Esophagus squamous epithelium (tissue), 5 donors: ENCODE measurements at regions not wholly inside any gene's neighbourhood (a gene's known extent, or its start where the extent isn't known, plus 50 kb on each side); places are given as distances from the start of the nearest gene placed in this dataset.

Source experiments
- DNase-seq: peaks from one replicate; lab custom pipeline; 2025; lab: John Stamatoyannopoulos, UW
- H3K27ac ChIP-seq, 4 donors: fragments of 200-600 bp; sonication (generic); one replicate each; pipeline ENCODE4 v1.5.1; 2016 to 2019; ENCODE audit warnings: mild to moderate bottlenecking in 1 of 4
- H3K27me3 ChIP-seq, 4 donors: fragments of 200-600 bp; sonication (generic); 1 replicate in 3 of 4; 2 replicates in 1 of 4; pipeline versions ENCODE4 v1.5.1 to v1.6.0; 2017 to 2021; ENCODE audit warnings: antibody characterized with exemption in 1 of 4
- H3K36me3 ChIP-seq, 3 donors: fragments of 200-600 bp; sonication (generic); one replicate each; pipeline ENCODE4 v1.5.1; 2016 to 2019
- H3K4me1 ChIP-seq, 3 donors: fragments of 200-600 bp; sonication (generic); one replicate each; pipeline ENCODE4 v1.5.1; 2017 to 2019
- H3K4me3 ChIP-seq, 4 donors: fragments of 200-600 bp; sonication (generic); 1 replicate in 3 of 4; 2 replicates in 1 of 4; pipeline ENCODE4 v1.5.1; 2016 to 2019; ENCODE audit warnings: mild to moderate bottlenecking in 2 of 4, moderate library complexity in 1 of 4
- H3K9me3 ChIP-seq, 3 donors: fragments of 200-600 bp; sonication (generic); one replicate each; pipeline ENCODE4 v1.5.1; 2016 to 2019
- CTCF ChIP-seq, 6 experiments: fragments of 450-650 bp in 4 of 6; fragments of 200-600 bp in 2 of 6; sonication (generic) in 2 of 6; IDR thresholded peaks; one replicate each; pipeline ENCODE4 v1.5.1; 2016 to 2019; ENCODE audit warnings: antibody characterized with exemption in 6 of 6, mild to moderate bottlenecking in 4 of 6, moderate library complexity in 4 of 6
- POLR2A ChIP-seq, 4 donors: fragments of 450-650 bp; IDR thresholded peaks; one replicate each; pipeline ENCODE4 v1.6.1; 2017; ENCODE audit warnings: antibody characterized with exemption in 4 of 4, mild to moderate bottlenecking in 4 of 4, moderate library complexity in 3 of 4
- WGBS, 2 donors: methylation state at CpG; one replicate each; pipeline ENCODE4 v1.1.5; 2018; 5-methylcytosine and 5-hydroxymethylcytosine counted together
- intact Hi-C: fragments of 100-400 bp; cut with DNase I; formaldehyde crosslinking; loops from one replicate; pipeline ENCODE4 v1.15.0; 2022
- donor health status: DM: yes; HTN: yes; CAD: no.

- no peak for DNase-seq
- Histone ChIP-seq H3K9me3 (peaks cover 0 to 26% (median 17%) of the 10 kb centered on the region in 3 donors), H3K4me1 (no peaks in the 10 kb centered on the region), H3K27me3 (peaks cover 0 to 57% (median 0%) of the 10 kb centered on the region in 4 donors), H3K4me3 (no peak overlapping the region), H3K27ac (no peak overlapping the region), H3K36me3 (no peaks in the 10 kb centered on the region)
- 75 to 83% methylated on average over 8 to 10 of the region's 10 CpGs for WGBS, 2 donors
- intact Hi-C loops, result no loop called here
- TF ChIP-seq POLR2A (IDR thresholded peaks at IDR 0.05) (no peak), CTCF (IDR thresholded peaks at IDR 0.05) (no peak)
Measured at GRCh38 chr17:79676796-79677195, 53.9 kb upstream of the ENPP7 start.

GRCh38 chr17:79675413-79675725 is 55.4 kb upstream of the ENPP7 start:
- peaks cover 0 to 56% (median 0%) of the 10 kb centered on the region in 4 donors for H3K27me3 ChIP-seq
- peaks cover 0 to 26% (median 17%) of the 10 kb centered on the region in 3 donors for H3K9me3 ChIP-seq
- no peaks in the 10 kb centered on the region for H3K4me1 ChIP-seq
- WGBS, 2 donors, result no CpG with 5 or more reads among the region's 3 CpGs
- intact Hi-C loops, result no loop called here
- H3K36me3 ChIP-seq, result no peaks in the 10 kb centered on the region
- TF ChIP-seq POLR2A (IDR thresholded peaks at IDR 0.05) (no peak), CTCF (IDR thresholded peaks at IDR 0.05) (no peak)
- no peak overlapping the region for H3K27ac ChIP-seq
- no peak overlapping the region for H3K4me3 ChIP-seq
- no peak for DNase-seq

- Histone ChIP-seq H3K27me3 (peaks cover 0 to 60% (median 0%) of the 10 kb centered on the region in 4 donors), H3K4me1 (no peaks in the 10 kb centered on the region), H3K27ac (no peak overlapping the region), H3K36me3 (no peaks in the 10 kb centered on the region), H3K9me3 (peaks cover 0 to 26% (median 17%) of the 10 kb centered on the region in 3 donors), H3K4me3 (no peak overlapping the region)
- 61 to 84% methylated on average over 7 to 9 of the region's 15 CpGs for whole genome bisulfite sequencing, 2 donors
- intact Hi-C loops, result no loop called here
- DNase-seq, result no peak
- no peak for TF ChIP-seq POLR2A (IDR thresholded peaks at IDR 0.05)
- no peak for TF ChIP-seq CTCF (IDR thresholded peaks at IDR 0.05)
Measured at GRCh38 chr17:79674506-79675412, 56.0 kb upstream of the ENPP7 start.

- peaks cover 0 to 26% (median 17%) of the 10 kb centered on the region in 3 donors for H3K9me3 ChIP-seq
- DNase-seq, result no peak
- 43% methylated on average over 2 of the region's 2 CpGs for WGBS, 2 donors
- H3K36me3 ChIP-seq, result no peaks in the 10 kb centered on the region
- no peak overlapping the region for H3K4me3 ChIP-seq
- no peaks in the 10 kb centered on the region for H3K4me1 ChIP-seq
- intact Hi-C loops, result no loop called here
- TF ChIP-seq CTCF (IDR thresholded peaks at IDR 0.05) (no peak), POLR2A (IDR thresholded peaks at IDR 0.05) (no peak)
- H3K27ac ChIP-seq, result no peak overlapping the region
- H3K27me3 ChIP-seq, result peaks cover 0 to 72% (median 0%) of the 10 kb centered on the region in 4 donors
Measured at GRCh38 chr17:79673517-79673916, 57.2 kb upstream of the ENPP7 start.

- Histone ChIP-seq H3K9me3 (peaks cover 0 to 26% (median 17%) of the 10 kb centered on the region in 3 donors), H3K4me3 (no peak overlapping the region), H3K4me1 (no peaks in the 10 kb centered on the region), H3K27ac (no peak overlapping the region), H3K36me3 (no peaks in the 10 kb centered on the region), H3K27me3 (peaks cover 0 to 75% (median 0%) of the 10 kb centered on the region in 4 donors)
- TF ChIP-seq POLR2A (IDR thresholded peaks at IDR 0.05) (no peak), CTCF (IDR thresholded peaks at IDR 0.05) (no peak)
- DNase-seq, result no peak
- 64 to 96% methylated on average over 3 to 4 of the region's 5 CpGs for WGBS, 2 donors
- intact Hi-C loops, result no loop called here
Measured at GRCh38 chr17:79672496-79672895, 58.2 kb upstream of the ENPP7 start.
